GM12865 (cell line): ENCODE measurements at regions not wholly inside any gene's neighbourhood (a gene's known extent, or its start where the extent isn't known, plus 50 kb on each side); places are given as distances from the start of the nearest gene placed in this dataset.

Experiments used
- DNase-seq: peaks from one replicate; pipeline ENCODE4 v3.0.0; 2010; ENCODE audit warnings: low read depth
- H3K4me3 ChIP-seq: 2 replicates; pipeline ENCODE4 v1.5.1; 2011; ENCODE audit warnings: mild to moderate bottlenecking, low read depth, low read length, control low read depth
- TF ChIP-seq, protein P1 (sequence below): IDR thresholded peaks from 2 replicates; pipeline ENCODE4 v1.5.1; 2011; ENCODE audit warnings: low read length, control low read depth, low read depth, inconsistent platforms; ENCODE audit not compliant: insufficient read depth; ENCODE audit errors: missing control alignments

DNA sequence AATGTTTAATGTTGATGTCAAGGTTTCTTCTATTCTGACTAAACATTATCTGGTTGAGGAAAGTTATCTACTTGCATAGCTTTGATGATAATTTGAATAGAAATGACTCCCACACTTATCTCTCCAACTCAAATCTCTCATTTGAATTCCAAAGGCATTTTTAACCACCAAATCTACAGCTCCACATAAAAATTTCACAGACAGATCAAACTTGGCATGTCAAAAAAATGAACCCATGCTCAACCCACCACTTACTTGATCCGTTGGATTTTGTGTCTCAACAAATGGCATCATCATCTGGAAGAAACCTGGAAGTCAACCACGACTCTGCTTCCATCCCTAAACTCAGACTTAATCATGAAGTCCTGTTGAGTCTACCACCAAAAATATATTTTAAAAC lies 1050.4 kb downstream of the EFNB2 start:
- no peak overlapping the region for H3K4me3 ChIP-seq
- TF ChIP-seq, protein P1, sequence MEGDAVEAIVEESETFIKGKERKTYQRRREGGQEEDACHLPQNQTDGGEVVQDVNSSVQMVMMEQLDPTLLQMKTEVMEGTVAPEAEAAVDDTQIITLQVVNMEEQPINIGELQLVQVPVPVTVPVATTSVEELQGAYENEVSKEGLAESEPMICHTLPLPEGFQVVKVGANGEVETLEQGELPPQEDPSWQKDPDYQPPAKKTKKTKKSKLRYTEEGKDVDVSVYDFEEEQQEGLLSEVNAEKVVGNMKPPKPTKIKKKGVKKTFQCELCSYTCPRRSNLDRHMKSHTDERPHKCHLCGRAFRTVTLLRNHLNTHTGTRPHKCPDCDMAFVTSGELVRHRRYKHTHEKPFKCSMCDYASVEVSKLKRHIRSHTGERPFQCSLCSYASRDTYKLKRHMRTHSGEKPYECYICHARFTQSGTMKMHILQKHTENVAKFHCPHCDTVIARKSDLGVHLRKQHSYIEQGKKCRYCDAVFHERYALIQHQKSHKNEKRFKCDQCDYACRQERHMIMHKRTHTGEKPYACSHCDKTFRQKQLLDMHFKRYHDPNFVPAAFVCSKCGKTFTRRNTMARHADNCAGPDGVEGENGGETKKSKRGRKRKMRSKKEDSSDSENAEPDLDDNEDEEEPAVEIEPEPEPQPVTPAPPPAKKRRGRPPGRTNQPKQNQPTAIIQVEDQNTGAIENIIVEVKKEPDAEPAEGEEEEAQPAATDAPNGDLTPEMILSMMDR = no peak
- no peak for DNase-seq

DNA sequence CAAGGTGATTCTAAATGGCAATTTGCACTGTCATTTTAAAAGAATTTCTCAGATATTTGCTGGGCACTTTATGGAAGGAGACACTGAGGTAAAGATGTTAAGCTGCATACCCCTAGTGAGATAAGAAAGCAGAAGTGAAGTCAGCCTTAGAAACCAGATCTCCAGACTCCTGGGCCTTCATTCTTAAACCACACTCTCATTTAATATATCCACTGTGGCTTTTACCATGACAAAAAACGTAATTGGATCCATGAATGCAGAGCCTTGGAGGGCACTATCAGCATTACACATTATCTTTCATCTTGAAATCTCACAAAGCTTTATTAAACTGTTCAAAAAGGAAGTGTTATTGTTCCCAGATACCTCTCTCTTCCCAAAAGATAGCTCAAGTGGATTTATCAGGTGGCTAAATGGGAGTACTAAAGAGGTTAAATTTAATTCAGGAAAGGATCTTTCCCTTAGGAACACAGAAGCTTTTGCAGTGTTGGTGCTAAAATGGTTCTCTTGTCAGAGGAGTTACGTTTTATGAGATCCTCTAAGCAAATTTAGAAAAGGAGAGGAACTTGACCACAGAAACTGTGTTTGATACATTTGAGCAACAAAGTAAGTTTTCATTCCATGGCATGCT lies 1060.4 kb downstream of the EFNB2 start:
- H3K4me3 ChIP-seq = no peak overlapping the region
- no peak for DNase-seq
- TF ChIP-seq, protein P1 = no peak

DNA sequence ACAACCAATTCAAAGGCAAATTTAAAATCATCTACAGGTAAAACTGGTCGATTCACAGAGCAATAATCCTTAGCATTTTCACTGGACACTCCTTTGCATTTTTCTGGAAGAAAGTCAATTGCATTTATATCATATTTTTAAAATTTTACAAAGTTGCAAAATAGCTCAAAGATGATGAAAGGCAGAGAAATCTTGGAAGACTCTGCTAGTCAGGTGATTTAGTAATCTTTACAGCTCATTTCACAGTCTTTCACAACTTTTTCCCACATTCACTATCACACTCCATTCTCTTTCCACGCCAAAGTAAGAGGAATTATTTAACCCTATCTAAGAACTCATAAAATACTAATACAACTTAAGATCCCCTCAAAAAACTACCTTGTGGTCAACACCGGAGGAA lies 1063.8 kb downstream of the EFNB2 start:
- TF ChIP-seq, protein P1 = no peak
- no peak overlapping the region for H3K4me3 ChIP-seq
- no peak for DNase-seq

DNA sequence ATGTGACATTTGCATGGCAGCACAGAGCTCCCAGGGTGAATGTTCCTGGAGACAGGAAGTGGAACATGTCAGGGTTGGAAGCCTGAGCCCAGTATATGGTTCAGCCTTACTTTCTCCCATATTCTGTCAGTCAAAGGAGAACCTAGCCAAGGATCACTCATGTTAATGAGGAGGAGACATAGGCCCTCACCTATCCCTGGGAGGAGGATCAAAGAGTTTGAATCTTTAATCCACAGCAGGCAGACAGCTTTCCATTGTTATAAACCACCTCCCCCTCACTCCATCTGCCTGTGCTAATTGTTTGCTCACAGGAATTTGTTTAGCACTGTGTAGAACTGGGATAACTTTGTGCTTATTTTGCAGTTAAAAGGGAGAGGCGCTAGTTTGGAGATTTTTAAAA lies 1069.1 kb downstream of the EFNB2 start:
- TF ChIP-seq, protein P1 = no peak
- no peak overlapping the region for H3K4me3 ChIP-seq
- no peak for DNase-seq

DNA sequence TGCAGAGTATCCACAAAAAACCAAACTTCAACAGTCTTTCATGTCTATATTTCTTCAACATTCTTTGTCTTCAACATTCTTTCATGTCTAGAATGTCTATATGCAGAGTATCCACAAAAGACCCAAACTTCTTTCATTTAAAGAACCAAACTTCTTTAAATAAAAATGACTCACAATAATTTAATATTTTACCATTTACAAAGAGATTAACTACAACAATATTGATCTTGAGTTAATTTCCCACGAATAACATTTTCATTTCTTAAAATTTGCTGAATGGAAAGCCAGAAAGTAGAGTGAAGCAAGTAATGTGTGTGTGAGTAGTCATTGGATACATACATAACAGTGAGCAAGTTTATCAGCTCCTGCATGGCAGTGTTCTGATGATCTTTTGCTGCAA lies 1069.7 kb downstream of the EFNB2 start, which contains the start of gene DAOA:
Gene DAOA (plus strand): TSS at position 301 of the 400 bp plus-strand sequence.
- no peak for DNase-seq
- TF ChIP-seq, protein P1 = no peak
- H3K4me3 ChIP-seq = no peak within 1 kb of the TSS

DNA sequence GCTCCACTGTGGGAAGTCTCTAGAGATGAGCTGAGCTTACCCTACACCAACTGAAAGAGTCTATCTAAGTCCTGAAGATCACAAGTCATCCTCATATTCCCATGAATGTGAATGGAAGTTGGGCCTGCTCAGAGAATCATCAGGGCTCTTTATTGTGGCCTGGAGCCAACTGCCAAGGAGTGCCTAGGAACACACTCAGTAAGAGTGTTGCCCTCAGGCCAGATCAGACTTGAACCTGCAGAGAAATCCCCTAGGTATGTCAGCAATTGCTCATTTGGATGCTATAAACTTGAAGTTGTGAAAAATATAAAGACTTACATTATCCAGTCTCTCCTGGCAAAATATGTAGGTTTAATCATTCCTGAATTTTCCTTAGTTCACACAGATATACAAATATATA lies 1070.2 kb downstream of the EFNB2 start:
- TF ChIP-seq, protein P1 = no peak
- H3K4me3 ChIP-seq = no peak overlapping the region
- no peak for DNase-seq

DNA sequence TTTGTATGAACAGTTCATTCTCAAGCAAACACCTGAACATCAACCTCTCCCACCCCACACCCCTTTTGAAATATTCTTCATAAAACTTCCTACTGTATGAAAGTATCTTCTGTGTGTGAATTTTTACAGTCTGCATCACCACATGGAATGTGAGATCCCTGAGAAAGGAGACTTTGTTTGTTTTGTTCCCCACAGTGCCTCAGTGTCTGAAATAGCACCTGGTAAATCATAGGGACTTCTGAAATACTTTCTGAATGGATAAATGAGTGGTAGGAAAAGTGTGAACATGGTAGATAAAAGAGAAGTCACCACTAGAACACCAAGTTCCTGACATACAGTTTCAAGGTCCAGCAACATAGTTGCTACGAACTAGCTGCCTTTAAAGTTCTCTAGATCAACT lies 1071.2 kb downstream of the EFNB2 start:
- TF ChIP-seq, protein P1 = no peak
- no peak overlapping the region for H3K4me3 ChIP-seq
- DNase-seq = no peak
